Right atrium auricular region (tissue), 2 donors: ENCODE measurements at regions not wholly inside any gene's neighbourhood (a gene's known extent, or its start where the extent isn't known, plus 50 kb on each side); places are given as distances from the start of the nearest gene placed in this dataset.
A peak's percentile ranks its signal among the peaks of the same experiment; 100 is the strongest.
"Not testable (repeated sequence)": the region's sequence is repeated elsewhere in the genome, so short reads cannot be mapped to it uniquely, and the experiment has no call there.

Experiments
- DNase-seq: peaks from one replicate; pipeline ENCODE4 v3.0.0-alpha.2; 2019; ENCODE audit warnings: low spot score
- H3K27ac ChIP-seq, 2 donors: fragments of 200-600 bp; sonication (generic); 1 replicate in 1 of 2; 2 replicates in 1 of 2; pipeline ENCODE4 v1.5.1; 2016 to 2019
- H3K27me3 ChIP-seq, 2 donors: fragments of 200-600 bp; sonication (generic); one replicate each; pipeline versions ENCODE4 v1.5.1 to v1.6.0; 2017 to 2019
- H3K36me3 ChIP-seq: fragments of 200-600 bp; sonication (generic); one replicate; pipeline ENCODE4 v1.5.1; 2016
- H3K4me1 ChIP-seq, 2 donors: fragments of 200-600 bp; sonication (generic); one replicate each; pipeline versions ENCODE4 v1.5.1 to v1.6.0; 2017 to 2019
- H3K4me3 ChIP-seq, 2 donors: fragments of 200-600 bp; sonication (generic); 1 replicate in 1 of 2; 2 replicates in 1 of 2; pipeline ENCODE4 v1.5.1; 2017 to 2019; ENCODE audit warnings: mild to moderate bottlenecking in 1 of 2, moderate library complexity in 1 of 2
- H3K9me3 ChIP-seq, 2 donors: fragments of 200-600 bp; sonication (generic); one replicate each; pipeline ENCODE4 v1.5.1; 2019

DNA sequence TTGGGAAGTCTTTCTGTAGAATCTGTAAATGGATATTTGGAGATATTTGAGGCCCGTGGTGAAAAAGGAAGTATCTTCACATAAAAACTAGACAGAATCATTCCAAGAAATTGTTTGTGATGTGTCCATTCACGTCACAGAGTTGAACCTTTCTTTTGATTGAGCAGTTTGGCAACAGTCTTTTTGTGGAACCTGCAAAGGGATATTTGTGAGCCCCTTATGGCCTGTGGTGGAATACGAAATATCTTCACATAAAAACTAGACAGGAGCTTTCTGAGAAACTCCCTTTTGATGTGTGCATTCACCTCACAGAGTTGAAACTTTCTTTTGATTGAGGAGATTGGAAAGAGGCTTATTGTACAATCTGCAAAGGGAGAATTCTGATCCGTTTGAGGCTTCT is 2980.4 kb downstream of the TUBA3C start:
- DNase-seq, result peak; percentile 57
- not testable (repeated sequence) for H3K4me3 ChIP-seq, H3K4me1 ChIP-seq, H3K27ac ChIP-seq, H3K27me3 ChIP-seq, H3K36me3 ChIP-seq
- H3K9me3 ChIP-seq, result peaks cover 0 to 13% of the 10 kb centered on the region in 2 donors

DNA sequence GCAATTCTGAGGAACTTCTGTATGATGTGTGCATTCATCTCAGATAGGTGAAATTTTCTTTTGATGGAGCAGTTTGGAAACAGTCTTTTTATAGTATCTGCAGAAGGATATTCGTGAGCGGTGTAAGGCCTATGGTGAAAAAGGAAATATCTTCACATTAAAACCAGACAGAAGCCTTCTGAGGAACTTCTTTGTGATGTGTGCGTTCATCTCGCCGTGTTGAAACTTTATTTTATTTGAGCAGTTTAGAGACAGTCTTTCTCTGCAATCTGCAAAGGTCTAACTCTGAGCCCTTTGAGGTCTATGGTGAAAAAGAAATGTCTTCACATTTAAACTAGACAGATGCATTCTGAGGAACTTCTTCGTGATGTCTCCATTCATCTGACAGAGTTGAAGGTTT is 3021.0 kb downstream of the TUBA3C start:
- H3K9me3 ChIP-seq, result peaks cover 3 to 44% of the 10 kb centered on the region in 2 donors
- not testable (repeated sequence) for H3K4me3 ChIP-seq, H3K27me3 ChIP-seq

DNA sequence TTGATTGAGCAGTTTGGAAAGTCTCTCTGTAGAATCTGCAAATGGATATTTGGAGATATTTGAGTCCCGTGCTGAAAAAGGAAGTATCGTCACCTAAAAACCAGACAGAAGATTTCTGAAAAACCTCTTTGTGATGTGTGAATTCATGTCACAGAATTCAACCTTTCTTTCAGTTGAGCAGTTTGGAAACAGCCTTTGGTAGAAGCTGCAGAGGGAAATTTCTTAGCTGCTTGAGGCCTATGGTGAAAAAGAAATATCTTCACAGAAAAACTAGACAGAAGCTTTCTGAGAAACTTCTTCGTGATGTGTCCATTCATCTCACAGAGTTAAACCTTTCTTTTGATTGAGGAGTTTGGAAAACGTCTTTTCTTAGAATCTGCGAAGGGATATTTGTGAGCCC is 3022.7 kb downstream of the TUBA3C start:
- not testable (repeated sequence) for DNase-seq, H3K4me3 ChIP-seq, H3K27ac ChIP-seq, H3K36me3 ChIP-seq, H3K27me3 ChIP-seq, H3K4me1 ChIP-seq
- peaks cover 3 to 46% of the 10 kb centered on the region in 2 donors for H3K9me3 ChIP-seq

More for the DNA sequence above, 3021.0 kb downstream of the TUBA3C start:
- not testable (repeated sequence) for H3K36me3 ChIP-seq, H3K27ac ChIP-seq, DNase-seq, H3K4me1 ChIP-seq

DNA sequence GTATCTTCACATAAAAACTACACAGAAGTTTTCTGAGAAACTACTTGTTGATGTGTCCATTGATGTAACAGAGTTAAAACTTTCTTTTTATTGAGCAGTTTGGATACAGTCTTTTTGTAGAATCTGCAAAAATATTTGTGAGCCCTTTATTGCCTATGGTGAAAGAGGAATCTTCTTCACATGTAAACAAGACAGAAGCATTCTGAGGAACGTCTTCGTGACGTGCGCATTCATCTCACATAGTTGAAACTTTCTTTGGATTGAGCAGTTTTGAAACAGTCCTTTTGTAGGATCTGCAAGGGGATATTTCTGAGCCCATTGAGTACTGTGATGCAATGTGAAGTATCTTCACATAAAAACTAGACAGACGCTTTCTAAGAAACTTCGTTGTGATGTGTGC is 3023.6 kb downstream of the TUBA3C start:
- not testable (repeated sequence) for H3K27me3 ChIP-seq, H3K36me3 ChIP-seq, H3K4me1 ChIP-seq, H3K4me3 ChIP-seq, H3K27ac ChIP-seq
- peaks cover 3 to 38% of the 10 kb centered on the region in 2 donors for H3K9me3 ChIP-seq
- peak; percentile 62 for DNase-seq

DNA sequence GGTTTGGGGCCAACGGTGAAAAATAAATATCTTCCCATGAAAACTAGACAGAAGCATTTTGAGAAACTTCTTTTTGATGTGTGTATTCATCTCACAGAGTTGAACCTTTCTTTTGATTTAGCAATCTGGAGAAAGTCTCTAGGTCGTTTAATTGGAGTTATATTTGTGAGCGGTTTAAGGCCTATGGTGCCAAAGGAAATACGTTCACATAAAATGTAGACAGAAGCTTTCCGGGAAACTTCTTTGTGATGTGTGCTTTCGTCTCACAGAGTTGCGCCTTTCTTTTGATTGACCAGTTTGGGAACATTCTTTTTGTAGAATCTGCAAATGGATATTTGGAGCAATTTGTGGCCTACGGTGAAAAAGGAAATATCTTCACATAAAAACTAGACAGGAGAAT is 3028.8 kb downstream of the TUBA3C start:
- DNase-seq, result peak; percentile 55
- H3K36me3 ChIP-seq, H3K27ac ChIP-seq, H3K27me3 ChIP-seq, H3K4me1 ChIP-seq, H3K4me3 ChIP-seq: not testable (repeated sequence)
- H3K9me3 ChIP-seq, result peaks cover 0 to 32% of the 10 kb centered on the region in 2 donors

DNA sequence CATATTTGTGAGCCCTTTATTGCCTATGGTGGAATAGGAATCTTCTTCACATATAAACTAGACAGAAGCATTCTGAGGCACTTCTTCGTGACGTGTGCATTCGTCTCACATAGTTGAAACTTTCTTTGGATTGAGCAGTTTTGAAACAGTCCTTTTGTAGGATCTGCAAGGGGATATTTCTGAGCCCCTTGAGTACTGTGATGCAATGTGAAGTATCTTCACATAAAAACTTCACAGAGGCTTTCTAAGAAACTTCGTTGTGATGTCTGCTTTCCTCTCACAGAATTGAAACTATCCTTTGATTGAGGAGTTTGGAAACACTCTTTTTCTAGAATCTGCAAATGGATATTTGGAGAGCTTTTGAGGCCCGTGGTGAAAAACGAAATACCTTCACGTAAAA is 3030.3 kb downstream of the TUBA3C start:
- H3K9me3 ChIP-seq, result peaks cover 0 to 20% of the 10 kb centered on the region in 2 donors

DNA sequence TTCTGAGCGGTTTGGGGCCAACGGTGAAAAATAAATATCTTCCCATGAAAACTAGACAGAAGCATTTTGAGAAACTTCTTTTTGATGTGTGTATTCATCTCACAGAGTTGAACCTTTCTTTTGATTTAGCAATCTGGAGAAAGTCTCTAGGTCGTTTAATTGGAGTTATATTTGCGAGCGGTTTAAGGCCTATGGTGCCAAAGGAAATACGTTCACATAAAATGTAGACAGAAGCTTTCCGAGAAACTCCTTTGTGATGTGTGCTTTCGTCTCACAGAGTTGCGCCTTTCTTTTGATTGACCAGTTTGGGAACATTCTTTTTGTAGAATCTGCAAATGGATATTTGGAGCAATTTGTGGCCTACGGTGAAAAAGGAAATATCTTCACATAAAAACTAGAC is 3032.2 kb downstream of the TUBA3C start:
- not testable (repeated sequence) for H3K27ac ChIP-seq, H3K36me3 ChIP-seq, H3K4me3 ChIP-seq, H3K4me1 ChIP-seq, H3K27me3 ChIP-seq
- DNase-seq, result peak; percentile 55
- H3K9me3 ChIP-seq, result peaks cover 0 to 29% of the 10 kb centered on the region in 2 donors

More for the DNA sequence above, 3030.3 kb downstream of the TUBA3C start:
- H3K27ac ChIP-seq, H3K27me3 ChIP-seq, DNase-seq, H3K4me1 ChIP-seq, H3K36me3 ChIP-seq, H3K4me3 ChIP-seq: not testable (repeated sequence)

DNA sequence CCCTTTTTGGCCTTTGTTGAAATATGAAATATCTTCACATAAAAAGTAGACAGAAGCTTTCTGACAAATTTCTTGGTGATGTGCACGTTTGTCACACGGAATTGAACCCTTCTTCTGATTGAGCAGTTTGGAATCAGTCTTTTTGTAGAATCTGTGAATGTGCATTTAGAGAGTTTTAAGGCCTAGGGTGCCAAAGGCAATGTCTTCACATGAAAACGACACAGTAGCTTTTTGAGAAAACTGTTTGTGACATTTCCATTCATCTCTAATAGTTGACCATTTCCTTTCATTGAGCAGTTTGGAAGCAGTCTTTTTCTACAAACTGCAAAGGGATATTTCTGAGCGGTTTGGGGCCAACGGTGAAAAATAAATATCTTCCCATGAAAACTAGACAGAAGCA is 3036.0 kb downstream of the TUBA3C start:
- not testable (repeated sequence) for H3K4me3 ChIP-seq, H3K36me3 ChIP-seq, H3K4me1 ChIP-seq, H3K27me3 ChIP-seq, H3K27ac ChIP-seq
- DNase-seq, result peak; percentile 58
- peaks cover 0 to 29% of the 10 kb centered on the region in 2 donors for H3K9me3 ChIP-seq

DNA sequence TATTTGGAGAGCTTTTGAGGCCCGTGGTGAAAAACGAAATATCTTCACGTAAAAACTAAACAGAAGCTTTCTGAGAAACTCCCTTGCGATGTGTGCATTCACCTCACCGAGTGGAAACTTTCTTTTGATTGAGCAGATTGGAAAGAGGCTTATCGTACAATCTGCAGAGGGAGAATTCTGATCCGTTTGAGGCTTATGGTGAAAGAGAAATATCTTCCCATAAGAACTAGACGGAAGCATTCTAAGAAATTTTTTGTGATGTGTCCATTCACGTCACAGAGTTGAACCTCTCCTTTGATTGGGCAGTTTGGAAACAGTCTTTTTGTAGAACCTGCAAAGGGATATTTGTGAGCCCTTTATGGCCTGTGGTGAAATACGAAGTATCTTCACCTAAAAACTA is 3040.3 kb downstream of the TUBA3C start:
- H3K4me1 ChIP-seq, H3K36me3 ChIP-seq, H3K27me3 ChIP-seq, H3K27ac ChIP-seq, H3K4me3 ChIP-seq: not testable (repeated sequence)
- peaks cover 0 to 29% of the 10 kb centered on the region in 2 donors for H3K9me3 ChIP-seq
- peak; percentile 58 for DNase-seq

DNA sequence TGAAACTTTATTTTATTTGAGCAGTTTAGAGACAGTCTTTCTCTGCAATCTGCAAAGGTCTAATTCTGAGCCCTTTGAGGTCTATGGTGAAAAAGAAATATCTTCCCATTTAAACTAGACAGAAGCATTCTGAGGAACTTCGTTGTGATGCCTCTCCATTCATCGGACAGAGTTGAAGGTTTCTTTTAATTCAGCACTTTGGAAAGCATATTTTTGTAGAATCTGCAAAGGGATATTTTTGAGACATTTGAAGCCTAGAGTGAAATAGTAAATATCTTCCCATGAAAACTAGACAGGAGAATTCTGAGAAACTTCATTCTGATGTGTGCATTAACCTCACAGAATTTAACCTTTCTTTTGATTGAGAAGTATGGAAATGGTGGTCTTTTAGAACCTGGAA is 3044.8 kb downstream of the TUBA3C start:
- H3K4me3 ChIP-seq, H3K27me3 ChIP-seq, H3K27ac ChIP-seq, DNase-seq, H3K36me3 ChIP-seq, H3K4me1 ChIP-seq: not testable (repeated sequence)
- peaks cover 0 to 15% of the 10 kb centered on the region in 2 donors for H3K9me3 ChIP-seq

DNA sequence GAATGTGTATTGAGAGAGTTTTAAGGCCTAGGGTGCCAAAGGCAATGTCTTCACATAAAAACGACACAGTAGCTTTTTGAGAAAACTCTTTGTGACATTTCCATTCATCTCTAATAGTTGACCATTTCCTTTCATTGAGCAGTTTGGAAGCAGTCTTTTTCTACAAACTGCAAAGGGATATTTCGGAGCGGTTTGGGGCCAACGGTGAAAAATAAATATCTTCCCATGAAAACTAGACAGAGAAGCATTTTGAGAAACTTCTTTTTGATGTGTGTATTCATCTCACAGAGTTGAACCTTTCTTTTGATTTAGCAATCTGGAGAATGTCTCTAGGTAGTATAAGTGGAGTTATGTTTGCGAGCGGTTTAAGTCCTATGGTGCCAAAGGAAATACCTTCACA is 3052.9 kb downstream of the TUBA3C start:
- peaks cover 0 to 19% of the 10 kb centered on the region in 2 donors for H3K9me3 ChIP-seq
- not testable (repeated sequence) for DNase-seq, H3K27me3 ChIP-seq, H3K27ac ChIP-seq, H3K36me3 ChIP-seq, H3K4me1 ChIP-seq, H3K4me3 ChIP-seq

DNA sequence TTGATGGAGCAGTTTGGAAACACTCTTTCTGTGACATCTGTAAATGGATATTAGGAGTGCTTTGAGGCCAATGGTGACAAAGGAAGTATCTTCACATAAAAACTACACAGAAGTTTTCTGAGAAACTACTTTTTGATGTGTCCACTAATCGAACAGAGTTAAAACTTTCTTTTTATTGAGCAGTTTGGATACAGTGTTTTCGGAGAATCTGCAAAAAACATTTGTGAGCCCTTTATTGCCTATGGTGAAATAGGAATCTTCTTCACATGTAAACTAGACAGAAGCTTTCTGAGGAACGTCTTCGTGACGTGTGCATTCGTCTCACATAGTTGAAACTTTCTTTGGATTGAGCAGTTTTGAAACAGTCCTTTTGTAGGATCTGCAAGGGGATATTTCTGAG is 3068.2 kb downstream of the TUBA3C start:
- H3K4me3 ChIP-seq, H3K4me1 ChIP-seq, H3K27me3 ChIP-seq, H3K36me3 ChIP-seq, DNase-seq, H3K27ac ChIP-seq: not testable (repeated sequence)
- peaks cover 0 to 17% of the 10 kb centered on the region in 2 donors for H3K9me3 ChIP-seq
